GM12878 (cell line): ENCODE measurements at regions not wholly inside any gene's neighbourhood (a gene's known extent, or its start where the extent isn't known, plus 50 kb on each side); places are given as distances from the start of the nearest gene placed in this dataset.

Source experiments
- ATAC-seq: fragments of 200-7000 bp; cut with Tn5 transposase; 3 replicates; pipeline ENCODE4 v1.9.1; 2020; ENCODE audit warnings: mild to moderate bottlenecking, moderate library complexity
- BruUV-seq: library from RNA; stranded (reverse); fragments of 400-500 nt; replicated peaks from 2 replicates; lab custom pipeline; 2021; lab: Mats Ljungman, UMichigan
- CTCF ChIA-PET: fragments of 300-600 bp; sonication (Branson Sonifier 250); formaldehyde crosslinking; extraction: SDS; loops from one replicate; lab custom pipeline; 2021; ENCODE audit warnings: inconsistent platforms; lab: Yijun Ruan, JAX
- POLR2A ChIA-PET: fragments of 350-600 bp; formaldehyde crosslinking; extraction: SDS; loops from one replicate; lab custom pipeline; 2021; ENCODE audit warnings: inconsistent platforms; lab: Charles Lee
- RAD21 ChIA-PET: fragments of 300-600 bp; sonication (Branson Sonifier 250); formaldehyde crosslinking; loops from one replicate; lab custom pipeline; 2023; ENCODE audit warnings: antibody characterized with exemption; ENCODE audit not compliant: unreplicated experiment; lab: Charles Lee
- SMC1A ChIA-PET: fragments of 300-600 bp; sonication (Branson Sonifier 250); formaldehyde crosslinking; loops from one replicate; lab custom pipeline; 2023; ENCODE audit not compliant: unreplicated experiment, uncharacterized antibody; lab: Charles Lee
- DNase-seq: peaks from one replicate; pipeline ENCODE4 v3.0.0-alpha.2; 2011; ENCODE audit warnings: low read depth, low spot score
- FAIRE-seq: peaks from 3 replicates; lab custom pipeline; 2011; peaks lifted over from hg19 to GRCh38; lab: Jason Lieb, UNC
- H2AFZ ChIP-seq: 2 replicates; pipeline ENCODE4 v1.6.0; 2011; ENCODE audit warnings: low read depth, low read length, control low read depth; ENCODE audit not compliant: control insufficient read depth
- H3K27ac ChIP-seq: 2 replicates; pipeline ENCODE4 v1.5.1; 2011; ENCODE audit warnings: control low read depth; ENCODE audit not compliant: control insufficient read depth, insufficient read depth
- H3K27me3 ChIP-seq, 2 experiments: replicated peaks in 1 of 2; 2 replicates each; pipeline versions ENCODE4 v1.6.0 to v1.6.1; 2011; ENCODE audit warnings: low read length in 1 of 2; ENCODE audit not compliant: control insufficient read depth in 2 of 2, insufficient read depth in 2 of 2
- H3K36me3 ChIP-seq, 2 experiments: 2 replicates each; pipeline ENCODE4 v1.5.1; 2011; ENCODE audit warnings: low read length in 1 of 2; ENCODE audit not compliant: control insufficient read depth in 2 of 2, insufficient read depth in 2 of 2
- H3K4me1 ChIP-seq: 2 replicates; pipeline ENCODE4 v1.6.1; 2011; ENCODE audit warnings: mild to moderate bottlenecking, low read length, moderate library complexity, mixed read lengths; ENCODE audit not compliant: control insufficient read depth, insufficient read depth
- H3K4me2 ChIP-seq: 2 replicates; pipeline ENCODE4 v1.6.0; 2011; ENCODE audit warnings: control low read depth; ENCODE audit not compliant: control insufficient read depth, insufficient read depth
- H3K4me3 ChIP-seq: fragments of 200-600 bp; sonication (generic); 2 replicates; pipeline ENCODE4 v1.5.1; 2016
- H3K79me2 ChIP-seq: 2 replicates; pipeline ENCODE4 v1.6.0; 2011; ENCODE audit warnings: low read length; ENCODE audit not compliant: control insufficient read depth, insufficient read depth
- H3K9ac ChIP-seq: 2 replicates; pipeline ENCODE4 v1.8.0; 2011; ENCODE audit warnings: low read length, control low read depth, mixed read lengths; ENCODE audit not compliant: control insufficient read depth, insufficient read depth
- H3K9me3 ChIP-seq: replicated peaks from 3 replicates; pipeline ENCODE4 v1.5.1; 2011; ENCODE audit warnings: mild to moderate bottlenecking, low read length; ENCODE audit not compliant: control insufficient read depth, insufficient read depth
- H4K20me1 ChIP-seq: 2 replicates; pipeline ENCODE4 v1.6.0; 2011; ENCODE audit not compliant: control insufficient read depth, insufficient read depth
- CEBPZ ChIP-seq: fragments of 150-350 bp; IDR thresholded peaks from 2 replicates; pipeline ENCODE4 v1.6.1; 2016; ENCODE audit warnings: low read depth, low read length
- CUX1 ChIP-seq: IDR thresholded peaks from 2 replicates; pipeline ENCODE4 v1.6.1; 2012; ENCODE audit warnings: improper control_type of control experiment, low read depth, low read length; ENCODE audit not compliant: insufficient replicate concordance
- EZH2 ChIP-seq: IDR thresholded peaks from 2 replicates; pipeline ENCODE4 v1.6.1; 2012; ENCODE audit warnings: low read depth, mild to moderate bottlenecking, control low read depth, inconsistent platforms, low read length, borderline replicate concordance; ENCODE audit not compliant: control insufficient read depth
- FOXM1 ChIP-seq: IDR thresholded peaks from 2 replicates; pipeline ENCODE4 v1.6.1; 2012; ENCODE audit warnings: low read depth, mild to moderate bottlenecking, inconsistent platforms, low read length, moderate library complexity
- GATAD2B ChIP-seq: fragments of 450-650 bp; conservative IDR thresholded peaks from 2 replicates; pipeline ENCODE4 v1.6.1; 2017; ENCODE audit warnings: low read depth, mild to moderate bottlenecking, moderate library complexity
- RELB ChIP-seq: fragments of 450-650 bp; IDR thresholded peaks from 2 replicates; pipeline ENCODE4 v1.6.1; 2017; ENCODE audit warnings: low read depth, mild to moderate bottlenecking, moderate library complexity
- in situ Hi-C: fragments of 300-500 bp; cut with MboI; formaldehyde crosslinking; loops from 9 replicates; pipeline ENCODE4 v1.14.3; 2018; ENCODE audit warnings: mixed read lengths
- intact Hi-C: fragments of 100-400 bp; cut with micrococcal nuclease; formaldehyde crosslinking; loops from one replicate; pipeline ENCODE4 v1.14.2; 2022; ENCODE audit not compliant: unreplicated experiment

- ChIA-PET RAD21 (no interaction called here), CTCF (interaction anchor here (0.7 kb wide), 1 partner anchor 31 kb away, joined by 4 read pairs; no protein-coding TSS in a partner anchor), SMC1A (no interaction called here), POLR2A (no interaction called here)
- Histone ChIP-seq H3K79me2 (no peaks in the 10 kb centered on the region), H2AFZ (no peak overlapping the region), H3K27ac (no peak overlapping the region), H3K27me3 (peaks cover 0 to 1% of the 10 kb centered on the region in 2 experiments; a peak in 2 of 4 replicates), H3K4me2 (no peak overlapping the region), H4K20me1 (no peaks in the 10 kb centered on the region), H3K9me3 (no peaks in the 10 kb centered on the region), H3K4me3 (no peak overlapping the region)
- in situ Hi-C loops (no loop called here), intact Hi-C loops (no loop called here)
- no peak for FAIRE-seq
- no peak for ATAC-seq
- BruUV-seq, result no TSS peak
- no peak for DNase-seq
- TF ChIP-seq CEBPZ, result no peak
- TF ChIP-seq RELB, result no peak
- no peak for TF ChIP-seq CUX1
- no peak for TF ChIP-seq EZH2
- TF ChIP-seq GATAD2B, result no peak
- TF ChIP-seq FOXM1, result no peak
- TF ChIP-seq, all 136 proteins: peak for 0
- Histone ChIP-seq H3K4me1 (no peaks in the 10 kb centered on the region), H3K36me3 (no peaks in the 10 kb centered on the region), H3K9ac (no peak overlapping the region)
Observed at GRCh38 chr1:208683141-208683540, 439.0 kb upstream of the PLXNA2 start.
